H1 (cell line): ENCODE measurements at regions not wholly inside any gene's neighbourhood (a gene's known extent, or its start where the extent isn't known, plus 50 kb on each side); places are given as distances from the start of the nearest gene placed in this dataset.

Source experiments
- CHD1 ChIP-seq: IDR thresholded peaks from 2 replicates; pipeline ENCODE4 v1.6.1; 2012; ENCODE audit warnings: low read depth, low read length, improper control_type of control experiment
- CREB1 ChIP-seq: IDR thresholded peaks from 2 replicates; pipeline ENCODE4 v1.6.1; 2012; ENCODE audit warnings: inconsistent platforms
- EZH2 ChIP-seq: fragments of 200-600 bp; sonication (generic); IDR thresholded peaks from 2 replicates; pipeline ENCODE4 v1.7.1; 2012; ENCODE audit warnings: low read depth, mild to moderate bottlenecking, moderate library complexity, low read length, inconsistent platforms; ENCODE audit not compliant: severe bottlenecking
- JUN ChIP-seq: IDR thresholded peaks from 2 replicates; pipeline ENCODE4 v1.6.1; 2011; ENCODE audit warnings: low read depth, mild to moderate bottlenecking, improper control_type of control experiment, low read length
- KDM1A ChIP-seq: fragments of 200-600, 300-600 bp; sonication (generic); IDR thresholded peaks from 2 replicates; pipeline ENCODE4 v1.7.1; 2016; ENCODE audit warnings: mild to moderate bottlenecking, low read length, borderline replicate concordance
- POLR2A ChIP-seq, 2 experiments: IDR thresholded peaks; 1 replicate in 1 of 2; 2 replicates in 1 of 2; pipeline ENCODE4 v1.6.1; 2011; ENCODE audit warnings: low read depth in 2 of 2, low read length in 2 of 2, mild to moderate bottlenecking in 2 of 2; ENCODE audit errors: control extremely low read depth in 1 of 2
- POLR2AphosphoS5 ChIP-seq: IDR thresholded peaks from 2 replicates; pipeline ENCODE4 v1.6.1; 2011; ENCODE audit warnings: low read depth, low read length
- POU5F1 ChIP-seq: IDR thresholded peaks from 2 replicates; pipeline ENCODE4 v1.6.1; 2011; ENCODE audit warnings: low read depth, mild to moderate bottlenecking, low read length, moderate library complexity
- RAD21 ChIP-seq, 2 experiments: IDR thresholded peaks in 1 of 2; conservative IDR thresholded peaks in 1 of 2; 2 replicates each; pipeline ENCODE4 v1.6.1; 2011; ENCODE audit warnings: low read depth in 2 of 2, low read length in 2 of 2, improper control_type of control experiment in 1 of 2, inconsistent platforms in 1 of 2, mild to moderate bottlenecking in 1 of 2, moderate library complexity in 1 of 2
- YY1 ChIP-seq: IDR thresholded peaks from 2 replicates; pipeline ENCODE4 v1.6.1; 2011; ENCODE audit warnings: low read depth, mild to moderate bottlenecking, low read length
- TF ChIP-seq, protein P1 (sequence below), 3 experiments: IDR thresholded peaks; 1 replicate in 2 of 3; 2 replicates in 1 of 3; pipeline versions ENCODE4 v1.5.1 to v1.6.1; 2011; ENCODE audit warnings: low read length in 3 of 3, mild to moderate bottlenecking in 3 of 3, inconsistent platforms in 2 of 3, low read depth in 1 of 3, moderate library complexity in 1 of 3; ENCODE audit not compliant: insufficient read depth in 1 of 3; ENCODE audit errors: control extremely low read depth in 1 of 3
- TF ChIP-seq, protein P2 (sequence below): IDR thresholded peaks from 2 replicates; pipeline ENCODE4 v1.6.1; 2012; ENCODE audit warnings: low read length, inconsistent platforms
- TF ChIP-seq, protein P3 (sequence below): IDR thresholded peaks from 2 replicates; pipeline ENCODE4 v1.6.1; 2011; ENCODE audit warnings: low read length, improper control_type of control experiment

GRCh38 chr7:16007911-16008310 lies 321.4 kb upstream of the MEOX2 start:
- TF ChIP-seq CREB1 (no peak), JUN (no peak), KDM1A (no peak), POU5F1 (no peak), RAD21 (IDR thresholded peaks at IDR 0.05 in 1 of 2, conservative IDR thresholded peaks at IDR 0.05 in 1 of 2; ENCODE audit: low read depth in 2 of 2, low read length in 2 of 2) (no peak), POLR2A (IDR thresholded peaks at IDR 0.05; ENCODE audit: control extremely low read depth in 1 of 2, low read depth in 2 of 2, low read length in 2 of 2) (no peak), EZH2 (no peak), CHD1 (no peak), POLR2AphosphoS5 (no peak), YY1 (no peak)
- TF ChIP-seq, protein P1, sequence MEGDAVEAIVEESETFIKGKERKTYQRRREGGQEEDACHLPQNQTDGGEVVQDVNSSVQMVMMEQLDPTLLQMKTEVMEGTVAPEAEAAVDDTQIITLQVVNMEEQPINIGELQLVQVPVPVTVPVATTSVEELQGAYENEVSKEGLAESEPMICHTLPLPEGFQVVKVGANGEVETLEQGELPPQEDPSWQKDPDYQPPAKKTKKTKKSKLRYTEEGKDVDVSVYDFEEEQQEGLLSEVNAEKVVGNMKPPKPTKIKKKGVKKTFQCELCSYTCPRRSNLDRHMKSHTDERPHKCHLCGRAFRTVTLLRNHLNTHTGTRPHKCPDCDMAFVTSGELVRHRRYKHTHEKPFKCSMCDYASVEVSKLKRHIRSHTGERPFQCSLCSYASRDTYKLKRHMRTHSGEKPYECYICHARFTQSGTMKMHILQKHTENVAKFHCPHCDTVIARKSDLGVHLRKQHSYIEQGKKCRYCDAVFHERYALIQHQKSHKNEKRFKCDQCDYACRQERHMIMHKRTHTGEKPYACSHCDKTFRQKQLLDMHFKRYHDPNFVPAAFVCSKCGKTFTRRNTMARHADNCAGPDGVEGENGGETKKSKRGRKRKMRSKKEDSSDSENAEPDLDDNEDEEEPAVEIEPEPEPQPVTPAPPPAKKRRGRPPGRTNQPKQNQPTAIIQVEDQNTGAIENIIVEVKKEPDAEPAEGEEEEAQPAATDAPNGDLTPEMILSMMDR (IDR thresholded peaks at IDR 0.05; ENCODE audit: control extremely low read depth in 1 of 3, insufficient read depth in 1 of 3, low read depth in 1 of 3, low read length in 3 of 3): no peak
- TF ChIP-seq, protein P2, sequence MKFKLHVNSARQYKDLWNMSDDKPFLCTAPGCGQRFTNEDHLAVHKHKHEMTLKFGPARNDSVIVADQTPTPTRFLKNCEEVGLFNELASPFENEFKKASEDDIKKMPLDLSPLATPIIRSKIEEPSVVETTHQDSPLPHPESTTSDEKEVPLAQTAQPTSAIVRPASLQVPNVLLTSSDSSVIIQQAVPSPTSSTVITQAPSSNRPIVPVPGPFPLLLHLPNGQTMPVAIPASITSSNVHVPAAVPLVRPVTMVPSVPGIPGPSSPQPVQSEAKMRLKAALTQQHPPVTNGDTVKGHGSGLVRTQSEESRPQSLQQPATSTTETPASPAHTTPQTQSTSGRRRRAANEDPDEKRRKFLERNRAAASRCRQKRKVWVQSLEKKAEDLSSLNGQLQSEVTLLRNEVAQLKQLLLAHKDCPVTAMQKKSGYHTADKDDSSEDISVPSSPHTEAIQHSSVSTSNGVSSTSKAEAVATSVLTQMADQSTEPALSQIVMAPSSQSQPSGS: no peak
- TF ChIP-seq, protein P3, sequence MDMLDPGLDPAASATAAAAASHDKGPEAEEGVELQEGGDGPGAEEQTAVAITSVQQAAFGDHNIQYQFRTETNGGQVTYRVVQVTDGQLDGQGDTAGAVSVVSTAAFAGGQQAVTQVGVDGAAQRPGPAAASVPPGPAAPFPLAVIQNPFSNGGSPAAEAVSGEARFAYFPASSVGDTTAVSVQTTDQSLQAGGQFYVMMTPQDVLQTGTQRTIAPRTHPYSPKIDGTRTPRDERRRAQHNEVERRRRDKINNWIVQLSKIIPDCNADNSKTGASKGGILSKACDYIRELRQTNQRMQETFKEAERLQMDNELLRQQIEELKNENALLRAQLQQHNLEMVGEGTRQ: no peak
